Spleen (tissue), 11 donors: ENCODE measurements at regions not wholly inside any gene's neighbourhood (a gene's known extent, or its start where the extent isn't known, plus 50 kb on each side); places are given as distances from the start of the nearest gene placed in this dataset.

Experiments
- DNase-seq: peaks from one replicate; pipeline ENCODE4 v3.0.0-alpha.2; 2020
- H3K27ac ChIP-seq, 8 donors: fragments of 200-600 bp; sonication (generic) in 7 of 8; 1 replicate in 4 of 8; 2 replicates in 4 of 8; pipeline versions ENCODE4 v1.5.0 to v1.8.0; 2016 to 2021; ENCODE audit warnings: inconsistent platforms in 4 of 8, mild to moderate bottlenecking in 4 of 8, moderate library complexity in 1 of 8
- H3K27me3 ChIP-seq, 7 donors: fragments of 200-600 bp; sonication (generic) in 6 of 7; replicated peaks in 1 of 7; 1 replicate in 4 of 7; 2 replicates in 3 of 7; pipeline versions ENCODE4 v1.5.0 to v1.8.0; 2016 to 2021; ENCODE audit warnings: inconsistent platforms in 3 of 7, mild to moderate bottlenecking in 1 of 7
- H3K36me3 ChIP-seq, 6 donors: fragments of 200-600 bp; sonication (generic) in 5 of 6; 1 replicate in 4 of 6; 2 replicates in 2 of 6; pipeline versions ENCODE4 v1.5.0 to v1.8.0; 2016 to 2021; ENCODE audit warnings: inconsistent platforms in 2 of 6
- H3K4me1 ChIP-seq, 6 donors: fragments of 200-600 bp; sonication (generic) in 5 of 6; 1 replicate in 3 of 6; 2 replicates in 3 of 6; pipeline versions ENCODE4 v1.5.0 to v1.8.0; 2016 to 2021; ENCODE audit warnings: inconsistent platforms in 3 of 6
- H3K4me3 ChIP-seq, 8 donors: fragments of 200-600 bp; sonication (generic) in 7 of 8; 1 replicate in 4 of 8; 2 replicates in 4 of 8; pipeline versions ENCODE4 v1.5.0 to v1.8.0; 2016 to 2021; ENCODE audit warnings: inconsistent platforms in 4 of 8, mild to moderate bottlenecking in 4 of 8, moderate library complexity in 2 of 8
- H3K9me3 ChIP-seq, 8 donors: fragments of 200-600 bp; sonication (generic) in 7 of 8; 1 replicate in 4 of 8; 2 replicates in 4 of 8; pipeline versions ENCODE4 v1.5.0 to v1.8.0; 2016 to 2021; ENCODE audit warnings: inconsistent platforms in 4 of 8
- CTCF ChIP-seq, 11 experiments: fragments of 200-600 bp in 7 of 11; fragments of 450-650 bp in 4 of 11; sonication (generic) in 4 of 11; IDR thresholded peaks in 8 of 11; conservative IDR thresholded peaks in 3 of 11; 1 replicate in 7 of 11; 2 replicates in 4 of 11; pipeline versions ENCODE4 v1.4.0 to v1.8.0; 2016 to 2021; ENCODE audit warnings: antibody characterized with exemption in 11 of 11, inconsistent platforms in 4 of 11, mild to moderate bottlenecking in 1 of 11
- POLR2A ChIP-seq, 3 donors: fragments of 450-650 bp; IDR thresholded peaks; one replicate each; pipeline ENCODE4 v1.5.1; 2017; ENCODE audit warnings: antibody characterized with exemption in 3 of 3, mild to moderate bottlenecking in 1 of 3
- POLR2AphosphoS5 ChIP-seq, 3 donors: sonication (generic); formaldehyde crosslinking; IDR thresholded peaks; one replicate each; pipeline ENCODE4 v1.5.1; 2017; ENCODE audit warnings: antibody characterized with exemption in 3 of 3
- WGBS, 5 donors: extraction: QIAGEN DNeasy Blood & Tissue Kit in 3 of 5; methylation state at CpG; one replicate each; pipeline versions ENCODE4 v1.1.5 to v1.1.7; 2013 to 2018; 5-methylcytosine and 5-hydroxymethylcytosine counted together
- intact Hi-C: fragments of 100-400 bp; cut with DNase I; formaldehyde crosslinking; loops from one replicate; pipeline ENCODE4 v1.15.0; 2023; ENCODE audit warnings: low total_unique reads
- donor health status: healthy with polysubstance abuse.
- donor health status: DM: no; HTN: no; CAD: no; lungs with moderate emphysema.
- donor health status: DM: no; HTN: no; CAD: no.
- donor health status: Bipolar disorder and iron deficiency.
- donor health status: healthy.
- donor health status: DM: no; HTN: no; CAD: no.
- donor health status: DM: yes; HTN: yes; CAD: no.

- Histone ChIP-seq H3K4me3 (no peak overlapping the region), H3K36me3 (no peaks in the 10 kb centered on the region), H3K27ac (no peak overlapping the region), H3K4me1 (no peaks in the 10 kb centered on the region), H3K27me3 (no peaks in the 10 kb centered on the region), H3K9me3 (peaks cover 0 to 4% (median 0%) of the 10 kb centered on the region in 8 donors)
- WGBS, 5 donors, result 70 to 84% (median 77%) methylated on average over 3 of the region's 3 CpGs
- TF ChIP-seq CTCF (IDR thresholded peaks at IDR 0.05 in 8 of 11, conservative IDR thresholded peaks at IDR 0.05 in 3 of 11) (no peak), POLR2A (IDR thresholded peaks at IDR 0.05) (no peak), POLR2AphosphoS5 (IDR thresholded peaks at IDR 0.05) (no peak)
- DNase-seq, result no peak
- intact Hi-C loops, result no loop called here
These were observed 195.3 kb downstream of the CYB561 start for GRCh38 chr17:63250830-63251229.

GRCh38 chr17:63258785-63259184, 187.3 kb downstream of the CYB561 start:
- WGBS, 5 donors, result 73 to 100% (median 94%) methylated on average over 2 to 3 of the region's 3 CpGs
- Histone ChIP-seq H3K9me3 (peaks cover 0 to 8% (median 0%) of the 10 kb centered on the region in 8 donors), H3K36me3 (no peaks in the 10 kb centered on the region), H3K27ac (no peak overlapping the region), H3K4me1 (no peaks in the 10 kb centered on the region), H3K27me3 (no peaks in the 10 kb centered on the region), H3K4me3 (no peak overlapping the region)
- TF ChIP-seq POLR2AphosphoS5 (IDR thresholded peaks at IDR 0.05), result no peak
- TF ChIP-seq POLR2A (IDR thresholded peaks at IDR 0.05), result no peak
- TF ChIP-seq CTCF (IDR thresholded peaks at IDR 0.05 in 8 of 11, conservative IDR thresholded peaks at IDR 0.05 in 3 of 11), result no peak
- DNase-seq, result no peak
- intact Hi-C loops, result no loop called here

GRCh38 chr17:63262751-63263476, 183.2 kb downstream of the CYB561 start:
- no peak for DNase-seq
- Histone ChIP-seq H3K36me3 (peaks cover 0 to 4% (median 0%) of the 10 kb centered on the region in 6 donors), H3K4me3 (no peak overlapping the region), H3K27me3 (no peaks in the 10 kb centered on the region), H3K9me3 (no peaks in the 10 kb centered on the region), H3K4me1 (no peaks in the 10 kb centered on the region), H3K27ac (no peak overlapping the region)
- TF ChIP-seq CTCF (IDR thresholded peaks at IDR 0.05 in 8 of 11, conservative IDR thresholded peaks at IDR 0.05 in 3 of 11), result no peak
- no peak for TF ChIP-seq POLR2A (IDR thresholded peaks at IDR 0.05)
- no peak for TF ChIP-seq POLR2AphosphoS5 (IDR thresholded peaks at IDR 0.05)
- intact Hi-C loops, result no loop called here
- 85 to 92% (median 89%) methylated on average over 5 of the region's 5 CpGs for WGBS, 5 donors

DNA sequence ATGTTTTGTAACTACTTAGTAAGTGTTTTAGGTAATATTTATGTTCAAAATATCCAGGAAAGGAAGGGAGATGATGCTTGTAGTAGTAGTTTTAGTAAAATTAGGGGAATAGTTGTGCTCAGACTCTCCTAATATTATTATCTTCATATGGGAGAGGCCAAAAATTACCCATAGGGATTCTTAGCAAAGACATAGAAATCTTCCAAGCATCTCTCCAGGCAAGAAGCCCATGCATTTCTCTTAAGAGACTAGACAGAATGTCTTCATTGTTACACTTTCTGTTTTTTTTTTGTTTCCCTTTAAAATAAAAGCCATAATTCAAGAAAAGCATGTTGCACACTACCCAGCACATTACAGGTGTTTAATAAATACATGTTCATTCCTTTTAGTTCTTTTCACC, 180.6 kb downstream of the CYB561 start:
- H3K27me3 ChIP-seq, result no peaks in the 10 kb centered on the region
- H3K36me3 ChIP-seq, result peaks cover 0 to 15% (median 0%) of the 10 kb centered on the region in 6 donors
- H3K9me3 ChIP-seq, result no peaks in the 10 kb centered on the region
- no peak for TF ChIP-seq POLR2AphosphoS5 (IDR thresholded peaks at IDR 0.05)
- TF ChIP-seq CTCF (IDR thresholded peaks at IDR 0.05 in 8 of 11, conservative IDR thresholded peaks at IDR 0.05 in 3 of 11), result no peak
- TF ChIP-seq POLR2A (IDR thresholded peaks at IDR 0.05), result no peak
- intact Hi-C loops, result no loop called here
- no peaks in the 10 kb centered on the region for H3K4me1 ChIP-seq
- no peak overlapping the region for H3K27ac ChIP-seq
- no peak overlapping the region for H3K4me3 ChIP-seq
- no peak for DNase-seq
